H9 (cell line): ENCODE measurements at regions not wholly inside any gene's neighbourhood (a gene's known extent, or its start where the extent isn't known, plus 50 kb on each side); places are given as distances from the start of the nearest gene placed in this dataset.

Source experiments
- DNase-seq: peaks from one replicate; pipeline ENCODE4 v3.0.0-alpha.2; 2017
- H2AFZ ChIP-seq: one replicate; pipeline ENCODE4 v1.6.1; 2013; ENCODE audit warnings: mild to moderate bottlenecking, low read length, control low read depth, moderate library complexity
- H2AK5ac ChIP-seq: 2 replicates; pipeline ENCODE4 v1.6.1; 2013; ENCODE audit warnings: low read length, control low read depth, mixed read lengths; ENCODE audit not compliant: insufficient read length
- H2BK120ac ChIP-seq: one replicate; pipeline ENCODE4 v1.6.1; 2013; ENCODE audit warnings: low read depth, mild to moderate bottlenecking, low read length, control low read depth, inconsistent platforms; ENCODE audit not compliant: poor library complexity, severe bottlenecking
- H2BK12ac ChIP-seq: 2 replicates; pipeline ENCODE4 v1.6.1; 2013; ENCODE audit warnings: low read length, control low read depth, mixed read lengths, low read depth; ENCODE audit not compliant: insufficient read length
- H2BK15ac ChIP-seq: 2 replicates; pipeline ENCODE4 v1.6.1; 2013; ENCODE audit warnings: low read depth, low read length, control low read depth
- H2BK20ac ChIP-seq: one replicate; pipeline ENCODE4 v1.6.1; 2013; ENCODE audit warnings: low read depth, mild to moderate bottlenecking, low read length, control low read depth, inconsistent platforms; ENCODE audit not compliant: poor library complexity, severe bottlenecking
- H2BK5ac ChIP-seq: 2 replicates; pipeline ENCODE4 v1.6.1; 2013; ENCODE audit warnings: low read length, control low read depth, mixed read lengths; ENCODE audit not compliant: insufficient read length
- H3K14ac ChIP-seq: 2 replicates; pipeline ENCODE4 v1.6.1; 2013; ENCODE audit warnings: low read length, control low read depth; ENCODE audit not compliant: insufficient read depth
- H3K18ac ChIP-seq: 2 replicates; pipeline ENCODE4 v1.6.1; 2013; ENCODE audit warnings: low read depth, mild to moderate bottlenecking, mixed read lengths, low read length, control low read depth; ENCODE audit not compliant: insufficient read length
- H3K23ac ChIP-seq: 2 replicates; pipeline ENCODE4 v1.6.1; 2013; ENCODE audit warnings: low read length, control low read depth, mixed read lengths, low read depth; ENCODE audit not compliant: insufficient read length
- H3K23me2 ChIP-seq: 2 replicates; pipeline ENCODE4 v1.6.1; 2013; ENCODE audit warnings: low read depth, mild to moderate bottlenecking, mixed read lengths, low read length, control low read depth; ENCODE audit not compliant: insufficient read length, poor library complexity, severe bottlenecking
- H3K27ac ChIP-seq: 2 replicates; pipeline ENCODE4 v1.5.1; 2013; ENCODE audit warnings: low read length, control low read depth, mixed read lengths, low read depth; ENCODE audit not compliant: insufficient read length
- H3K27me3 ChIP-seq: 2 replicates; pipeline ENCODE4 v1.6.1; 2013; ENCODE audit warnings: low read length, control low read depth, inconsistent platforms; ENCODE audit not compliant: insufficient read depth
- H3K4ac ChIP-seq: 2 replicates; pipeline ENCODE4 v1.6.1; 2013; ENCODE audit warnings: low read depth, mild to moderate bottlenecking, control low read depth, inconsistent platforms, low read length, moderate library complexity
- H3K4me1 ChIP-seq: 2 replicates; pipeline ENCODE4 v1.6.1; 2013; ENCODE audit warnings: low read length, control low read depth, inconsistent platforms; ENCODE audit not compliant: insufficient read depth
- H3K4me2 ChIP-seq: 2 replicates; pipeline ENCODE4 v1.6.1; 2013; ENCODE audit warnings: low read length, control low read depth, mixed read lengths; ENCODE audit not compliant: insufficient read length, insufficient read depth
- H3K56ac ChIP-seq: 2 replicates; pipeline ENCODE4 v1.6.1; 2013; ENCODE audit warnings: low read depth, mild to moderate bottlenecking, mixed read lengths, low read length, control low read depth; ENCODE audit not compliant: insufficient read length
- H3K79me1 ChIP-seq: 2 replicates; pipeline ENCODE4 v1.6.1; 2013; ENCODE audit warnings: low read depth, mild to moderate bottlenecking, moderate library complexity, low read length, control low read depth, inconsistent platforms; ENCODE audit not compliant: insufficient read depth, poor library complexity, severe bottlenecking
- H3K79me2 ChIP-seq: 2 replicates; pipeline ENCODE4 v1.6.1; 2013; ENCODE audit warnings: low read length, control low read depth, inconsistent platforms; ENCODE audit not compliant: insufficient read depth
- H3K9ac ChIP-seq: 2 replicates; pipeline ENCODE4 v1.6.1; 2013; ENCODE audit warnings: low read length, control low read depth, mixed read lengths; ENCODE audit not compliant: insufficient read length; ENCODE audit errors: extremely low read depth
- H3K9me3 ChIP-seq: one replicate; pipeline ENCODE4 v1.6.1; 2013; ENCODE audit warnings: low read depth, low read length, inconsistent platforms; ENCODE audit not compliant: control insufficient read depth
- H3T11ph ChIP-seq: one replicate; pipeline ENCODE4 v1.6.1; 2013; ENCODE audit warnings: mild to moderate bottlenecking, low read length, control low read depth, inconsistent platforms
- H4K20me1 ChIP-seq: one replicate; pipeline ENCODE4 v1.6.1; 2013; ENCODE audit not compliant: control insufficient read depth, insufficient read length, insufficient read depth
- H4K5ac ChIP-seq: 2 replicates; pipeline ENCODE4 v1.6.1; 2013; ENCODE audit warnings: low read depth, mild to moderate bottlenecking, mixed read lengths, low read length, control low read depth; ENCODE audit not compliant: insufficient read length
- H4K8ac ChIP-seq: replicated peaks from 2 replicates; pipeline ENCODE4 v1.6.1; 2013; ENCODE audit warnings: low read length, control low read depth, mixed read lengths, low read depth; ENCODE audit not compliant: insufficient read length
- H4K91ac ChIP-seq: 2 replicates; pipeline ENCODE4 v1.6.1; 2013; ENCODE audit warnings: low read depth, mild to moderate bottlenecking, moderate library complexity, mixed read lengths, low read length, control low read depth; ENCODE audit not compliant: insufficient read length
- H3K27ac Mint-ChIP-seq, 3 experiments: 2 replicates in 2 of 3; 3 replicates in 1 of 3; pipeline ENCODE4 v1.8.0; 2020 to 2021; ENCODE audit warnings: mixed read lengths in 3 of 3, mild to moderate bottlenecking in 1 of 3, moderate library complexity in 1 of 3
- H3K27me3 Mint-ChIP-seq: 2 replicates; pipeline ENCODE4 v1.8.0; 2021; ENCODE audit warnings: low read depth, mild to moderate bottlenecking, moderate library complexity, mixed read lengths
- H3K36me3 Mint-ChIP-seq, 3 experiments: 2 replicates in 2 of 3; 3 replicates in 1 of 3; pipeline ENCODE4 v1.8.0; 2020 to 2021; ENCODE audit warnings: low read depth in 3 of 3, mixed read lengths in 3 of 3; ENCODE audit not compliant: insufficient read depth in 1 of 3
- H3K4me1 Mint-ChIP-seq, 2 experiments: 2 replicates each; pipeline ENCODE4 v1.8.0; 2020; ENCODE audit warnings: mixed read lengths in 2 of 2
- H3K4me3 Mint-ChIP-seq, 2 experiments: 2 replicates in 1 of 2; 3 replicates in 1 of 2; pipeline ENCODE4 v1.8.0; 2020 to 2021; ENCODE audit warnings: mild to moderate bottlenecking in 2 of 2, mixed read lengths in 2 of 2, moderate library complexity in 1 of 2
- H3K9me3 Mint-ChIP-seq, 2 experiments: 2 replicates in 1 of 2; 3 replicates in 1 of 2; pipeline ENCODE4 v1.8.0; 2020; ENCODE audit warnings: mild to moderate bottlenecking in 2 of 2, mixed read lengths in 2 of 2, moderate library complexity in 1 of 2
- CTCF ChIP-seq: fragments of 200-600 bp; sonication (generic); conservative IDR thresholded peaks from 3 replicates; pipeline ENCODE4 v1.8.0; 2021; ENCODE audit warnings: antibody characterized with exemption, mild to moderate bottlenecking
- WGBS: extraction: QIAGEN DNeasy Blood & Tissue Kit; methylation state at CpG from one replicate; pipeline ENCODE4 v1.1.7; 2013; ENCODE audit warnings: missing lambda C conversion rate, low lambda C conversion rate, mixed read lengths; ENCODE audit not compliant: insufficient read length; ENCODE audit errors: extremely low coverage; 5-methylcytosine and 5-hydroxymethylcytosine counted together

- Histone ChIP-seq H2AFZ (no peak overlapping the region), H3T11ph (no peak overlapping the region), H3K27me3 (no peaks in the 10 kb centered on the region), H3K4me2 (no peak overlapping the region), H2AK5ac (no peak overlapping the region), H4K20me1 (no peaks in the 10 kb centered on the region), H3K23ac (no peak overlapping the region), H3K79me2 (no peaks in the 10 kb centered on the region), H3K56ac (no peak overlapping the region), H2BK20ac (no peak overlapping the region), H3K4me1 (peaks cover 4% of the 10 kb centered on the region; the same call in 1 of the 2 replicates), H4K91ac (no peak overlapping the region), H4K8ac (no peak overlapping the region), H3K9me3 (no peaks in the 10 kb centered on the region), H3K14ac (no peak overlapping the region), H3K23me2 (no peaks in the 10 kb centered on the region), H2BK120ac (no peak overlapping the region), H3K79me1 (no peaks in the 10 kb centered on the region), H2BK12ac (no peak overlapping the region), H4K5ac (no peak overlapping the region), H3K18ac (no peak overlapping the region), H2BK5ac (no peak overlapping the region), H3K4ac (no peak overlapping the region), H2BK15ac (no peak overlapping the region), H3K9ac (no peak overlapping the region), H3K27ac (no peak overlapping the region)
- Mint-ChIP-seq H3K4me3 (no peak overlapping the region), H3K9me3 (no peaks in the 10 kb centered on the region; a peak in 1 of 5 replicates), H3K27me3 (peaks cover 8% of the 10 kb centered on the region), H3K4me1 (peaks cover 5% of the 10 kb centered on the region in 2 experiments; a peak in 2 of 4 replicates), H3K27ac (no peak overlapping the region), H3K36me3 (no peaks in the 10 kb centered on the region)
- TF ChIP-seq CTCF: no peak
- no CpG with 5 or more reads among the region's 2 CpGs for WGBS
- no peak for DNase-seq
Measured at GRCh38 chr11:11779975-11780374, 61.8 kb upstream of the USP47 start.
